ENCODE measurements at regions not wholly inside any gene's neighbourhood (a gene's known extent, or its start where the extent isn't known, plus 50 kb on each side); places are given as distances from the start of the nearest gene placed in this dataset.

DNA sequence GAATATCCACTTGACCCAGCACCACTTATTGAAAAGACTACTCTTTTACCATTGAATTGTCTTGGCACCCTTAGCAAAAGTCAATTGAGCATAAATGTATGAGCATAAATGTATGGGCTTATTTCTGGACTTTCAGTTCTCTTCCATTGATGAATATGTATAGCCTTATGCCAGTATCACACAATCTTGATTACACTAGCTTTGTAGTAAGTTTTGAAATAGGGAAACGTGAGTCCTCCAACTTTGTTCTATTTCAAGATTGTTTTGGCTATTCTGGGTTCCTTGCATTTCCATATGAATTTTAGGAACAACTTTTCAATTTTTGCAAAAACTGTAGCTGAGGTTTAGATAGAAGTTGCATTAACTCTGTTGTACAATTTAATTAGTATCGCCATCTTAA is 601.0 kb downstream of the TLE1 start:
- no peak overlapping the region for H3K27ac ChIP-seq

DNA sequence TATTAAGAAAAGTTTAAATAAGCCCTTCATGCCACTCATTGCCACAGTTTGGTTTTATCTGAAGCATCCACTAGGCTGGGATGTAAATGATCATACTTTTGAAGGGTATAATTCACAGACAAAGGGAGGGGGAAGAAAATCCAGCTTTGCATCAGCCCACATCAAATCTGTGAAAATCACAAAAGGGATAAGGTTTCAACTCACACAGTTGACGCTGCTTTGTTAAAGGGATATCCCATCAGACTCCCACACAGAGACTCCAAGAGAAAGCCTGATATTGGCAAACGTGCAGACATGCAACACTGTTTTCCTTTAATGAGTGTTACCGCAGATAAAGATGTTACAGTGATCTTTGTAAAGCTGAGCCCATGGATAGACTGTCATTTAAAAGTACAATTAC is 602.9 kb downstream of the TLE1 start:
- TF ChIP-seq POLR2A (IDR thresholded peaks at IDR 0.05) (no peak), EP300 (IDR thresholded peaks at IDR 0.05) (no peak), CTCF (IDR thresholded peaks at IDR 0.05) (no peak)
- no peaks in the 10 kb centered on the region for H3K36me3 ChIP-seq
- no peaks in the 10 kb centered on the region for H3K27me3 ChIP-seq
- DNase-seq = no peak
- H3K9me3 ChIP-seq = no peaks in the 10 kb centered on the region
- WGBS, 3 donors = 16 to 34% (median 27%) methylated on average over 3 of the region's 3 CpGs
- intact Hi-C loops (cut with DNase I) = no loop called here
- no peak overlapping the region for H3K27ac ChIP-seq
- H3K4me3 ChIP-seq = no peak overlapping the region
- no peaks in the 10 kb centered on the region for H3K4me1 ChIP-seq (ENCODE audit: insufficient read depth)

More for the DNA sequence above, 601.0 kb downstream of the TLE1 start:
- 81 to 85% (median 83%) methylated on average over 2 of the region's 2 CpGs for WGBS, 3 donors
- no peak for TF ChIP-seq CTCF (IDR thresholded peaks at IDR 0.05)
- TF ChIP-seq POLR2A (IDR thresholded peaks at IDR 0.05) = no peak
- no peak for TF ChIP-seq EP300 (IDR thresholded peaks at IDR 0.05)
- no peaks in the 10 kb centered on the region for H3K36me3 ChIP-seq
- no peaks in the 10 kb centered on the region for H3K4me1 ChIP-seq (ENCODE audit: insufficient read depth)
- DNase-seq = no peak
- intact Hi-C loops (cut with DNase I) = no loop called here
- H3K9me3 ChIP-seq = no peaks in the 10 kb centered on the region
- H3K27me3 ChIP-seq = no peaks in the 10 kb centered on the region
- no peak overlapping the region for H3K4me3 ChIP-seq

DNA sequence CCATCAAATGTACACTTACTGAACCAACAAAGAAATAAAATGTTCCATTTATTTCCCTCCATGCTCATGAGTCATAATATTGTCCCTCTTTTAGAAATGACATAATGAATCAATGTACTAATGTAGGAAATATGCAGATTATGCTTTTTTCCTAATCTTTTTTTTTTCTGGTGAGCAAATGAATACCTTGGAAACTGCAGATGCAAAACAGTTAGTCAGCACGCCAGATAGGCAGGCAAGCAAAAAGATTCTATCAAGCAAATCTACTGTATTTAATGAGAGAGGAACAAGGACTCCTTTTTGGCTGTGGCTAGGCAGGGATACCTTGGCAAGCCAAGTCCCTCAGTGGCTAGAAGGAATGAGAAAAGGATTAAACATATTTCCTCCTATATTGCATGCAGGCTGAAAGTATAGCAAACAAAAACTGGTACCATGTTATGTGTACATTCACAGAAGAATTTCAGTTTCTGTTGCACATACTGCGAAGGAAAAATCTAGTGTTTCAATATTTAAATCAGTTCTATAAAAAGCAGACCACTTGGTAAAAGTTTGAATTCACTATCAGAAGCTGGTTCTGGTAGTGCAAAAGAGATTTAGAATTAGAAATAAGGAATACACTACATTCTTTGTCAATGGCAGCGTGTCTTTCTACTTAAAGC is 605.4 kb downstream of the TLE1 start:
- no peaks in the 10 kb centered on the region for H3K9me3 ChIP-seq
- H3K27me3 ChIP-seq = no peaks in the 10 kb centered on the region
- H3K36me3 ChIP-seq = no peaks in the 10 kb centered on the region
- no peaks in the 10 kb centered on the region for H3K4me1 ChIP-seq (ENCODE audit: insufficient read depth)
- H3K4me3 ChIP-seq = no peak overlapping the region
- intact Hi-C loops (cut with DNase I) = no loop called here
- 73 to 77% (median 77%) methylated on average over 3 of the region's 3 CpGs for WGBS, 3 donors
- TF ChIP-seq EP300 (IDR thresholded peaks at IDR 0.05) = no peak
- TF ChIP-seq CTCF (IDR thresholded peaks at IDR 0.05) = no peak
- TF ChIP-seq POLR2A (IDR thresholded peaks at IDR 0.05) = no peak
- H3K27ac ChIP-seq = no peak overlapping the region
- DNase-seq = no peak

GRCh38 chr9:81083067-81083466 is 606.3 kb downstream of the TLE1 start:
- no peak for TF ChIP-seq EP300 (IDR thresholded peaks at IDR 0.05)
- no peak for TF ChIP-seq CTCF (IDR thresholded peaks at IDR 0.05)
- no peak for TF ChIP-seq POLR2A (IDR thresholded peaks at IDR 0.05)
- Histone ChIP-seq H3K36me3 (no peaks in the 10 kb centered on the region), H3K27ac (no peak overlapping the region), H3K4me3 (no peak overlapping the region), H3K27me3 (no peaks in the 10 kb centered on the region), H3K4me1 (ENCODE audit: insufficient read depth) (no peaks in the 10 kb centered on the region), H3K9me3 (no peaks in the 10 kb centered on the region)
- 53 to 76% (median 72%) methylated on average over 4 of the region's 4 CpGs for WGBS, 3 donors
- intact Hi-C loops (cut with DNase I) = no loop called here
- no peak for DNase-seq
